RWPE1 (cell line): ENCODE measurements at regions not wholly inside any gene's neighbourhood (a gene's known extent, or its start where the extent isn't known, plus 50 kb on each side); places are given as distances from the start of the nearest gene placed in this dataset.

ENCODE experiments used
- CTCF ChIA-PET: fragments of 350-600 bp; sonication (Branson Sonifier 250); formaldehyde crosslinking; extraction: SDS; loops from one replicate; lab custom pipeline; 2021; lab: Yijun Ruan, JAX
- POLR2A ChIA-PET: fragments of 400-600 bp; formaldehyde crosslinking; extraction: SDS; loops from one replicate; lab custom pipeline; 2020; ENCODE audit warnings: antibody characterized with exemption; ENCODE audit not compliant: low non-redundant PET; lab: Yijun Ruan, JAX
- DNase-seq: peaks from one replicate; pipeline ENCODE4 v3.0.0; 2012; ENCODE audit warnings: low spot score
- H3K27ac ChIP-seq: fragments of 450-650 bp; 2 replicates; pipeline ENCODE4 v1.5.1; 2017
- TF ChIP-seq, protein P1 (sequence below): fragments of 450-650 bp; conservative IDR thresholded peaks from 2 replicates; pipeline ENCODE4 v1.5.1; 2017; ENCODE audit warnings: low read depth, mild to moderate bottlenecking

DNA sequence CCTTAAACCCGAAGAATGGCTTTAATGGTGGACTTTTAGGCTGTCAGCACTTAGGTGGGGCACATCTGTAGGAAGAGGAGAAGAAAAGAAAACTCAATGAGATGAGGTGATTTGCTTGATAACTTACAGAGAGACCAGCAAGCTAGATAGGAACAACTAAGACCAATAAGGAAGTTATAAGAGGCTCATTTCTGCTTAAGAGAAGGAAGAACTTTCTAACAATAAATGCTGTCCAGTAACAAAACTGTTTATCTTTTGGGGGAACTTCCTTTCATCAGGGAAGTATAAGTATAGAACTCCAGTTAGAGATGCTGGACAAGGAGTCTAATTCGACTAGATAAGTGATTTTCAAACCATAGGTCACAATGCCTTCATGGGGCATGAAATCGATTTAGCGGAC is 107.2 kb upstream of the SIRPA start:
- no peak for DNase-seq
- no peak overlapping the region for H3K27ac ChIP-seq
- POLR2A ChIA-PET = no interaction called here
- CTCF ChIA-PET = no interaction called here
- TF ChIP-seq, protein P1, sequence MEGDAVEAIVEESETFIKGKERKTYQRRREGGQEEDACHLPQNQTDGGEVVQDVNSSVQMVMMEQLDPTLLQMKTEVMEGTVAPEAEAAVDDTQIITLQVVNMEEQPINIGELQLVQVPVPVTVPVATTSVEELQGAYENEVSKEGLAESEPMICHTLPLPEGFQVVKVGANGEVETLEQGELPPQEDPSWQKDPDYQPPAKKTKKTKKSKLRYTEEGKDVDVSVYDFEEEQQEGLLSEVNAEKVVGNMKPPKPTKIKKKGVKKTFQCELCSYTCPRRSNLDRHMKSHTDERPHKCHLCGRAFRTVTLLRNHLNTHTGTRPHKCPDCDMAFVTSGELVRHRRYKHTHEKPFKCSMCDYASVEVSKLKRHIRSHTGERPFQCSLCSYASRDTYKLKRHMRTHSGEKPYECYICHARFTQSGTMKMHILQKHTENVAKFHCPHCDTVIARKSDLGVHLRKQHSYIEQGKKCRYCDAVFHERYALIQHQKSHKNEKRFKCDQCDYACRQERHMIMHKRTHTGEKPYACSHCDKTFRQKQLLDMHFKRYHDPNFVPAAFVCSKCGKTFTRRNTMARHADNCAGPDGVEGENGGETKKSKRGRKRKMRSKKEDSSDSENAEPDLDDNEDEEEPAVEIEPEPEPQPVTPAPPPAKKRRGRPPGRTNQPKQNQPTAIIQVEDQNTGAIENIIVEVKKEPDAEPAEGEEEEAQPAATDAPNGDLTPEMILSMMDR = no peak

GRCh38 chr20:1786486-1786885 is 108.7 kb upstream of the SIRPA start:
- no peak overlapping the region for H3K27ac ChIP-seq
- no peak for DNase-seq
- CTCF ChIA-PET = interaction anchor here (1.9 kb wide), 1 partner anchor 10 kb away, joined by 9 read pairs; no protein-coding TSS in a partner anchor
- POLR2A ChIA-PET = no interaction called here
- TF ChIP-seq, protein P1 = no peak

DNA sequence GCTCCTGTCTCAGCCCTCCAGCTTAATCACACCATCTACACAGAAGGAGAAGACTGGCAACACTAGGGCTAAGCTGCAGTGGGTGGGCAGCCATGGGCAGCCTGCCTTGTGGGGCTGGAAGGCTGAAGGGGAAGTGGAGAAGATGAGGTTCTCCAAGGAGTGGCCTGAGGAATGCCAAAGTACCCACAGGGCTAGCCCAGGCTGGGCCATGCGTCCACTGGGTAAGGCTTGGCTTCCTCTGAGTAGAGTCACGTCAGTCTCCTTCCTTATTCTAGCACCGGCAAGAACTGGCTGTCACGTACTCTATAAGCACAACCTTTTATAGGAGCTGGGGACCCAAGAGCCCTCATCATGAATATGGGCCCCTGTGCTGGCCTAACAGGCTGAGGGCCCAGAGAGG is 110.6 kb upstream of the SIRPA start:
- DNase-seq = no peak
- POLR2A ChIA-PET = no interaction called here
- TF ChIP-seq, protein P1 = no peak
- CTCF ChIA-PET = interaction anchor here (0.6 to 1.1 kb wide), 3 partner anchors 141 to 785 kb away, joined by 3 to 4 read pairs (median 3); no protein-coding TSS in a partner anchor
- H3K27ac ChIP-seq = no peak overlapping the region

GRCh38 chr20:1783245-1783644 is 112.0 kb upstream of the SIRPA start:
- DNase-seq = no peak
- CTCF ChIA-PET = interaction anchor here (0.7 kb wide), 1 partner anchor 107 kb away, joined by 4 read pairs; no protein-coding TSS in a partner anchor
- POLR2A ChIA-PET = no interaction called here
- TF ChIP-seq, protein P1 = no peak
- H3K27ac ChIP-seq = no peak overlapping the region

DNA sequence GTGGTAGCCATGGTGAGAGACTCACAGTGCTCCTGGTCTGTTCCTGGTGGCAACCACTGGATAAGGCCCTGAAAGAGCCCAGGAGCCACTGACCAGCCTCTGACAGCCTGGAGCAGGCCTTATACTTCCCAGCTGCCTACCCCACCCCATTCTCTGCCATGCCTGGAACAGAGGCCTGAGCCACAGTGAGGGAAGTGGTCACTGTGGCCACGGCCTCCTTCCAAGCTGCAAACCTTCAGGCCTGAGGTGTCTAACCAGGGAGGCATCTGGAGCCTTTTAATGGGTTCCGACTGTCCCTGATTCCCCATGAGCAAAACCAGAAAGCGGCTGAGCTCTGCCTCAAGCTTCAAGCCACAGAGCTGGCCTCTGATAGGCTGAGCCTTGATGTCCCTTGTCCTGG is 113.0 kb upstream of the SIRPA start:
- DNase-seq = no peak
- CTCF ChIA-PET = interaction anchor here (0.6 kb wide), 1 partner anchor 105 kb away, joined by 3 read pairs; no protein-coding TSS in a partner anchor
- no peak overlapping the region for H3K27ac ChIP-seq
- TF ChIP-seq, protein P1 = no peak
- POLR2A ChIA-PET = no interaction called here

GRCh38 chr20:1779567-1779966 is 115.6 kb upstream of the SIRPA start:
- CTCF ChIA-PET = interaction anchor here (1.0 kb wide), 1 partner anchor 393 kb away, joined by 6 read pairs; no protein-coding TSS in a partner anchor
- DNase-seq = no peak
- H3K27ac ChIP-seq = no peak overlapping the region
- TF ChIP-seq, protein P1 = no peak
- POLR2A ChIA-PET = no interaction called here
